WTC11 (cell line): ENCODE measurements at regions not wholly inside any gene's neighbourhood (a gene's known extent, or its start where the extent isn't known, plus 50 kb on each side); places are given as distances from the start of the nearest gene placed in this dataset.

Experiments used
- E2F1 ChIP-seq: sonication (generic); formaldehyde crosslinking; IDR thresholded peaks from 2 replicates; pipeline ENCODE4 v1.8.0; 2022; ENCODE audit warnings: mild to moderate bottlenecking, missing genetic modification reagents
- E2F5 ChIP-seq: sonication (generic); formaldehyde crosslinking; IDR thresholded peaks from 2 replicates; pipeline ENCODE4 v1.8.1; 2022; ENCODE audit warnings: mild to moderate bottlenecking, moderate library complexity, missing genetic modification reagents
- NR3C1 ChIP-seq: sonication (generic); formaldehyde crosslinking; conservative IDR thresholded peaks from 2 replicates; pipeline ENCODE4 v1.8.1; 2023; ENCODE audit warnings: low read depth, mild to moderate bottlenecking, missing genetic modification reagents
- PRRX2 ChIP-seq: fragments of 250-450 bp; sonication (Bioruptor Pico); IDR thresholded peaks from 2 replicates; pipeline ENCODE4 v1.8.0; 2021; ENCODE audit warnings: mild to moderate bottlenecking
- ZNF263 ChIP-seq: sonication (generic); formaldehyde crosslinking; IDR thresholded peaks from 2 replicates; pipeline ENCODE4 v1.8.1; 2022; ENCODE audit warnings: low read depth, mild to moderate bottlenecking, moderate library complexity, missing genetic modification reagents
- TF ChIP-seq, protein P1 (sequence below): fragments of 200-600 bp; IDR thresholded peaks from 2 replicates; pipeline ENCODE4 v1.8.0; 2022; ENCODE audit warnings: antibody characterized with exemption
- TF ChIP-seq, protein P2 (sequence below): sonication (generic); formaldehyde crosslinking; IDR thresholded peaks from 2 replicates; pipeline ENCODE4 v1.8.1; 2023; ENCODE audit warnings: mild to moderate bottlenecking, missing genetic modification reagents, moderate library complexity

- TF ChIP-seq NR3C1 (CRISPR knock-in tag), result no peak
- TF ChIP-seq, protein P1, sequence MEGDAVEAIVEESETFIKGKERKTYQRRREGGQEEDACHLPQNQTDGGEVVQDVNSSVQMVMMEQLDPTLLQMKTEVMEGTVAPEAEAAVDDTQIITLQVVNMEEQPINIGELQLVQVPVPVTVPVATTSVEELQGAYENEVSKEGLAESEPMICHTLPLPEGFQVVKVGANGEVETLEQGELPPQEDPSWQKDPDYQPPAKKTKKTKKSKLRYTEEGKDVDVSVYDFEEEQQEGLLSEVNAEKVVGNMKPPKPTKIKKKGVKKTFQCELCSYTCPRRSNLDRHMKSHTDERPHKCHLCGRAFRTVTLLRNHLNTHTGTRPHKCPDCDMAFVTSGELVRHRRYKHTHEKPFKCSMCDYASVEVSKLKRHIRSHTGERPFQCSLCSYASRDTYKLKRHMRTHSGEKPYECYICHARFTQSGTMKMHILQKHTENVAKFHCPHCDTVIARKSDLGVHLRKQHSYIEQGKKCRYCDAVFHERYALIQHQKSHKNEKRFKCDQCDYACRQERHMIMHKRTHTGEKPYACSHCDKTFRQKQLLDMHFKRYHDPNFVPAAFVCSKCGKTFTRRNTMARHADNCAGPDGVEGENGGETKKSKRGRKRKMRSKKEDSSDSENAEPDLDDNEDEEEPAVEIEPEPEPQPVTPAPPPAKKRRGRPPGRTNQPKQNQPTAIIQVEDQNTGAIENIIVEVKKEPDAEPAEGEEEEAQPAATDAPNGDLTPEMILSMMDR, result no peak
- TF ChIP-seq ZNF263 (CRISPR knock-in tag), result no peak
- no peak for TF ChIP-seq E2F1
- TF ChIP-seq, protein P2, sequence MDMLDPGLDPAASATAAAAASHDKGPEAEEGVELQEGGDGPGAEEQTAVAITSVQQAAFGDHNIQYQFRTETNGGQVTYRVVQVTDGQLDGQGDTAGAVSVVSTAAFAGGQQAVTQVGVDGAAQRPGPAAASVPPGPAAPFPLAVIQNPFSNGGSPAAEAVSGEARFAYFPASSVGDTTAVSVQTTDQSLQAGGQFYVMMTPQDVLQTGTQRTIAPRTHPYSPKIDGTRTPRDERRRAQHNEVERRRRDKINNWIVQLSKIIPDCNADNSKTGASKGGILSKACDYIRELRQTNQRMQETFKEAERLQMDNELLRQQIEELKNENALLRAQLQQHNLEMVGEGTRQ (CRISPR knock-in tag), result no peak
- no peak for TF ChIP-seq E2F5 (CRISPR knock-in tag)
- no peak for TF ChIP-seq PRRX2 (CRISPR knock-in tag)
Measured at GRCh38 chr5:125582352-125582751, 835.9 kb upstream of the ZNF608 start.
